ENCODE measurements at regions not wholly inside any gene's neighbourhood (a gene's known extent, or its start where the extent isn't known, plus 50 kb on each side); places are given as distances from the start of the nearest gene placed in this dataset.

GRCh38 chr2:149863227-149863626 lies 275.7 kb upstream of the MMADHC start:
- intact Hi-C loops (cut with micrococcal nuclease; ENCODE audit: unreplicated experiment): no loop called here
- Mint-ChIP-seq H3K36me3 (ENCODE audit: insufficient read depth, unreplicated experiment) (no peaks in the 10 kb centered on the region), H3K9me3 (ENCODE audit: low read depth, unreplicated experiment) (peaks cover 5% of the 10 kb centered on the region), H3K4me3 (ENCODE audit: low read depth, unreplicated experiment) (no peak overlapping the region), H3K4me1 (ENCODE audit: low read depth, unreplicated experiment) (peaks cover 28% of the 10 kb centered on the region), H3K27ac (ENCODE audit: unreplicated experiment) (no peak overlapping the region), H3K27me3 (ENCODE audit: unreplicated experiment) (no peaks in the 10 kb centered on the region)
- CTCF ChIA-PET: no interaction called here
- TF ChIP-seq, protein P1, sequence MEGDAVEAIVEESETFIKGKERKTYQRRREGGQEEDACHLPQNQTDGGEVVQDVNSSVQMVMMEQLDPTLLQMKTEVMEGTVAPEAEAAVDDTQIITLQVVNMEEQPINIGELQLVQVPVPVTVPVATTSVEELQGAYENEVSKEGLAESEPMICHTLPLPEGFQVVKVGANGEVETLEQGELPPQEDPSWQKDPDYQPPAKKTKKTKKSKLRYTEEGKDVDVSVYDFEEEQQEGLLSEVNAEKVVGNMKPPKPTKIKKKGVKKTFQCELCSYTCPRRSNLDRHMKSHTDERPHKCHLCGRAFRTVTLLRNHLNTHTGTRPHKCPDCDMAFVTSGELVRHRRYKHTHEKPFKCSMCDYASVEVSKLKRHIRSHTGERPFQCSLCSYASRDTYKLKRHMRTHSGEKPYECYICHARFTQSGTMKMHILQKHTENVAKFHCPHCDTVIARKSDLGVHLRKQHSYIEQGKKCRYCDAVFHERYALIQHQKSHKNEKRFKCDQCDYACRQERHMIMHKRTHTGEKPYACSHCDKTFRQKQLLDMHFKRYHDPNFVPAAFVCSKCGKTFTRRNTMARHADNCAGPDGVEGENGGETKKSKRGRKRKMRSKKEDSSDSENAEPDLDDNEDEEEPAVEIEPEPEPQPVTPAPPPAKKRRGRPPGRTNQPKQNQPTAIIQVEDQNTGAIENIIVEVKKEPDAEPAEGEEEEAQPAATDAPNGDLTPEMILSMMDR (IDR thresholded peaks at IDR 0.05; ENCODE audit: unreplicated experiment): no peak
- no TSS peak for BruUV-seq (replicated peaks)
- DNase-seq: no peak

DNA sequence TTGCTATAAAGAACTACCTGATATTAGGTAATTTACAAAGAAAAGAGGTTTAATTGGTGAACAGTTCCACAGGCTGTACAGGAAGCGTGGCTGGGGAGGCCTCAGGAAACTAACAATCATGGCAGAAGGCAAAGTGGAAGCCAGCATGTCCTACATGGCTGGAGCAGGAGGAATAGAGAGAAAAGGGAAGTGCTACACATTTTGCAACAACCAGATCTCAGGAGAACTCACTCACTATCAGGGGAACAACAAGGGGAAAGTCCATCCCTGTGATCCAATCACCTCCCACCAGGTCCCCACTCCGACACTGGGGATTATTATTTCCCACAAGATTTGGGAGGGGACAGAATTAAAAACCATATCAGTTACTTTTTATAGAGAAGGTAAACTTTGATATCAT lies 273.5 kb upstream of the MMADHC start:
- TF ChIP-seq, protein P1 (IDR thresholded peaks at IDR 0.05; ENCODE audit: unreplicated experiment): no peak
- no peak for DNase-seq
- Mint-ChIP-seq H3K4me3 (ENCODE audit: low read depth, unreplicated experiment) (no peak overlapping the region), H3K4me1 (ENCODE audit: low read depth, unreplicated experiment) (peaks cover 36% of the 10 kb centered on the region), H3K27me3 (ENCODE audit: unreplicated experiment) (no peaks in the 10 kb centered on the region), H3K27ac (ENCODE audit: unreplicated experiment) (no peak overlapping the region), H3K9me3 (ENCODE audit: low read depth, unreplicated experiment) (peaks cover 5% of the 10 kb centered on the region), H3K36me3 (ENCODE audit: insufficient read depth, unreplicated experiment) (no peaks in the 10 kb centered on the region)
- CTCF ChIA-PET: no interaction called here
- BruUV-seq (replicated peaks): no TSS peak
- intact Hi-C loops (cut with micrococcal nuclease; ENCODE audit: unreplicated experiment): no loop called here

DNA sequence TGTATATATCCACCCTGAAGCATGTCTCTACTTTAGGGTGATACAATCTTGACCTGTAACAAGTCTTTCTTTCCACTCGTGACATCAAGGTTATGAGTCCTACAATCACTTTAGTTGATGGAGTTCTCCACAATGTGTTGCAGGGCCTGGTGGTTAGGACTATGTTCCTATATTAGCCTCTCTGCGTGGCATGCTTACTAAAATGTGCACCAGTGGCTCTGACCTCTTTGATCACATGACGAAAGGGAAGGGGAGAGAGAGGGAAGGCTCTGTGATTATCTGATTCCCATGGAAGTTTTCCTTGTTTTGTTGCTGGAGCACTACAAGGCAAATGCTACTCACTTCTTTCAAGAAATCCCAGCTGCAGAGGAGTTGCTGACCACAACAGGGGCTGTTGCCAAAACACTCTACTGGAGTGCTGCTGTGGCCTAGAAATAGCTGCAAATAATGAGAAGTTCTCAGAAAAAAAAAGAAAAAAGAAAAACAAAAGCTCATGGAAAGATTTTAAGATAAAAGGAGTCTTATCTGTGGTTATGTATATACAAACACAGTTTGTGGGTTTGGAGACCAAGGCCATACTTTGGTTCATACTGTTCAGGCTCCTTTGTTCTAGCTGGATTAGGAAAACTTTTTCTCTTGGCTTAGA lies 272.8 kb upstream of the MMADHC start:
- no peak for DNase-seq
- Mint-ChIP-seq H3K27ac (ENCODE audit: unreplicated experiment) (no peak overlapping the region), H3K27me3 (ENCODE audit: unreplicated experiment) (no peaks in the 10 kb centered on the region), H3K36me3 (ENCODE audit: insufficient read depth, unreplicated experiment) (no peaks in the 10 kb centered on the region), H3K4me1 (ENCODE audit: low read depth, unreplicated experiment) (peaks cover 36% of the 10 kb centered on the region), H3K9me3 (ENCODE audit: low read depth, unreplicated experiment) (peaks cover 5% of the 10 kb centered on the region), H3K4me3 (ENCODE audit: low read depth, unreplicated experiment) (no peak overlapping the region)
- intact Hi-C loops (cut with micrococcal nuclease; ENCODE audit: unreplicated experiment): no loop called here
- no TSS peak for BruUV-seq (replicated peaks)
- CTCF ChIA-PET: no interaction called here
- TF ChIP-seq, protein P1 (IDR thresholded peaks at IDR 0.05; ENCODE audit: unreplicated experiment): no peak

DNA sequence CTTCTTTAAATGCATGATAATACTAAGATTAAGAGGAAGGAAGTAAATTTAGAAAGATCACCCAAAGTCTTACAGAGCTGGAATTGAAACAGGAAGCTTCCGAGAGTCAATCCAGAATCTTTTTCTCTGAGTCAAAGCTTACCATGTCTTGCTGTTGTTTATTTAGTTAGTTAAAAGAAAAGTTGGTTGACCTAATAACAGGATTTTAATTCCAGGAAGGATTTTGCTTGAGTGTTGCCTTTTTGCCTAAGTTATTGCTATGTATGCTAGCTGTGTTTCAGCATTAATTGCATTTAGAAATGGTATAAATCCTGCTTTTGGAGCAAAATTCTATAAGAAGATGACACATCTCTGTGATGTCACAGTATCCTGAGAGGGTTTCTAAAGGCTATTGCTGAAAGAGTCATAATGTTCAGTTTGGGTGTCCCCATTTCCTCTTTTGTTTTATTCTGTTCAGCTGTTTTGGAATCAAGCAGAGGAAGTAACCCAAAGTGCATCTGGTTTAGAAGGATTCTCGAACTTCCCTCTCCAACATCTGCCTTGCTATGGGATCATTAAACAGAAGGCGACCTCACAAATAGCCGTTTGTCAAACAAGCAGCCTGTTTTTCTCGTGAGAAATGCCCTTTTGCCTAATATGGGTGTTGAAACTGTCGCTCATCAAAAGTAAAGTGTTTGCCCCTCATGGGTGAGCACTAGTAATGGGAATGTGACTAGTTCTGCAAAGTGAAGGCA lies 271.5 kb upstream of the MMADHC start:
- peaks cover 36% of the 10 kb centered on the region for H3K4me1 Mint-ChIP-seq (ENCODE audit: low read depth, unreplicated experiment)
- no peaks in the 10 kb centered on the region for H3K27me3 Mint-ChIP-seq (ENCODE audit: unreplicated experiment)
- intact Hi-C loops (cut with micrococcal nuclease; ENCODE audit: unreplicated experiment): no loop called here
- CTCF ChIA-PET: no interaction called here
- TF ChIP-seq, protein P1 (IDR thresholded peaks at IDR 0.05; ENCODE audit: unreplicated experiment): no peak
- H3K9me3 Mint-ChIP-seq (ENCODE audit: low read depth, unreplicated experiment): peaks cover 5% of the 10 kb centered on the region
- no TSS peak for BruUV-seq (replicated peaks)
- DNase-seq: no peak
- no peak overlapping the region for H3K4me3 Mint-ChIP-seq (ENCODE audit: low read depth, unreplicated experiment)
- H3K36me3 Mint-ChIP-seq (ENCODE audit: insufficient read depth, unreplicated experiment): no peaks in the 10 kb centered on the region
- H3K27ac Mint-ChIP-seq (ENCODE audit: unreplicated experiment): no peak overlapping the region

Data from Calu3 (cell line).